Activated CD8-positive, alpha-beta memory T cell treated with anti-CD3 and anti-CD28 coated beads, Interleukin-2, amount 50 U/mL, for 4 hours (primary cell): ENCODE measurements at regions not wholly inside any gene's neighbourhood (a gene's known extent, or its start where the extent isn't known, plus 50 kb on each side); places are given as distances from the start of the nearest gene placed in this dataset.
"Not testable (repeated sequence)": the region's sequence is repeated elsewhere in the genome, so short reads cannot be mapped to it uniquely, and the experiment has no call there.

Experiments used
- DNase-seq: peaks from one replicate; pipeline ENCODE4 v3.0.0-alpha.2; 2020

- no peak for DNase-seq
Measured at GRCh38 chr4:63222466-63222865, 1186.8 kb downstream of the TECRL start.

- no peak for DNase-seq
Measured at GRCh38 chr4:63221477-63221876, 1187.8 kb downstream of the TECRL start.

GRCh38 chr4:63218856-63219255 lies 1190.4 kb downstream of the TECRL start:
- DNase-seq, result no peak

GRCh38 chr4:63214076-63214475 lies 1195.2 kb downstream of the TECRL start:
- no peak for DNase-seq

GRCh38 chr4:63211776-63212479 lies 1197.3 kb downstream of the TECRL start:
- no peak for DNase-seq

GRCh38 chr4:63211375-63211774 lies 1197.9 kb downstream of the TECRL start:
- no peak for DNase-seq

GRCh38 chr4:63193029-63193428 lies 1216.2 kb downstream of the TECRL start:
- not testable (repeated sequence) for DNase-seq

- DNase-seq, result no peak
Measured at GRCh38 chr4:63171341-63171740, 1237.9 kb downstream of the TECRL start.

GRCh38 chr4:63170923-63171322 lies 1238.3 kb downstream of the TECRL start:
- DNase-seq, result no peak

- DNase-seq, result no peak
Measured at GRCh38 chr4:63169836-63170235, 1239.4 kb downstream of the TECRL start.

- no peak for DNase-seq
Measured at GRCh38 chr4:63155561-63155960, 1253.7 kb downstream of the TECRL start.

GRCh38 chr4:63123441-63123840 lies 1285.8 kb downstream of the TECRL start:
- DNase-seq, result no peak

GRCh38 chr4:63122955-63123354 lies 1286.3 kb downstream of the TECRL start:
- no peak for DNase-seq

GRCh38 chr4:63106600-63106999 lies 1302.7 kb downstream of the TECRL start:
- DNase-seq, result no peak

GRCh38 chr4:63105839-63106238 lies 1303.4 kb downstream of the TECRL start:
- no peak for DNase-seq

GRCh38 chr4:63090641-63091040 lies 1318.6 kb downstream of the TECRL start:
- DNase-seq, result no peak

GRCh38 chr4:63085091-63085490 lies 1324.2 kb downstream of the TECRL start:
- DNase-seq, result no peak

- no peak for DNase-seq
Measured at GRCh38 chr4:63080934-63081333, 1328.3 kb downstream of the TECRL start.

GRCh38 chr4:63063760-63064159 lies 1345.5 kb downstream of the TECRL start:
- no peak for DNase-seq

- DNase-seq, result not testable (repeated sequence)
Measured at GRCh38 chr4:63062891-63063290, 1346.4 kb downstream of the TECRL start.

- DNase-seq, result no peak
Measured at GRCh38 chr4:63049726-63050125, 1359.5 kb downstream of the TECRL start.

GRCh38 chr4:63049278-63049677 lies 1360.0 kb downstream of the TECRL start:
- DNase-seq, result no peak

GRCh38 chr4:63036159-63036866 lies 1372.9 kb downstream of the TECRL start:
- no peak for DNase-seq

GRCh38 chr4:63029380-63029779 lies 1379.9 kb downstream of the TECRL start:
- DNase-seq, result no peak

- no peak for DNase-seq
Measured at GRCh38 chr4:63020661-63021060, 1388.6 kb downstream of the TECRL start.
